DND-41 (cell line): ENCODE measurements at regions not wholly inside any gene's neighbourhood (a gene's known extent, or its start where the extent isn't known, plus 50 kb on each side); places are given as distances from the start of the nearest gene placed in this dataset.

Source experiments
- EZH2 ChIP-seq: IDR thresholded peaks from 3 replicates; pipeline ENCODE4 v1.6.1; 2012; ENCODE audit warnings: borderline replicate concordance, low read depth, mild to moderate bottlenecking, moderate library complexity, low read length, inconsistent platforms; ENCODE audit not compliant: severe bottlenecking
- TF ChIP-seq, protein P1 (sequence below): IDR thresholded peaks from 2 replicates; pipeline ENCODE4 v1.5.1; 2012; ENCODE audit warnings: borderline replicate concordance, low read length, moderate library complexity, mild to moderate bottlenecking; ENCODE audit not compliant: poor library complexity, severe bottlenecking; ENCODE audit errors: extremely low read depth

- TF ChIP-seq, protein P1, sequence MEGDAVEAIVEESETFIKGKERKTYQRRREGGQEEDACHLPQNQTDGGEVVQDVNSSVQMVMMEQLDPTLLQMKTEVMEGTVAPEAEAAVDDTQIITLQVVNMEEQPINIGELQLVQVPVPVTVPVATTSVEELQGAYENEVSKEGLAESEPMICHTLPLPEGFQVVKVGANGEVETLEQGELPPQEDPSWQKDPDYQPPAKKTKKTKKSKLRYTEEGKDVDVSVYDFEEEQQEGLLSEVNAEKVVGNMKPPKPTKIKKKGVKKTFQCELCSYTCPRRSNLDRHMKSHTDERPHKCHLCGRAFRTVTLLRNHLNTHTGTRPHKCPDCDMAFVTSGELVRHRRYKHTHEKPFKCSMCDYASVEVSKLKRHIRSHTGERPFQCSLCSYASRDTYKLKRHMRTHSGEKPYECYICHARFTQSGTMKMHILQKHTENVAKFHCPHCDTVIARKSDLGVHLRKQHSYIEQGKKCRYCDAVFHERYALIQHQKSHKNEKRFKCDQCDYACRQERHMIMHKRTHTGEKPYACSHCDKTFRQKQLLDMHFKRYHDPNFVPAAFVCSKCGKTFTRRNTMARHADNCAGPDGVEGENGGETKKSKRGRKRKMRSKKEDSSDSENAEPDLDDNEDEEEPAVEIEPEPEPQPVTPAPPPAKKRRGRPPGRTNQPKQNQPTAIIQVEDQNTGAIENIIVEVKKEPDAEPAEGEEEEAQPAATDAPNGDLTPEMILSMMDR = no peak
- TF ChIP-seq EZH2 = no peak
Observed at GRCh38 chr17:31792007-31792585, 66.9 kb downstream of the COPRS start.
